HepG2 (cell line): ENCODE measurements at regions not wholly inside any gene's neighbourhood (a gene's known extent, or its start where the extent isn't known, plus 50 kb on each side); places are given as distances from the start of the nearest gene placed in this dataset.
A peak's percentile ranks its signal among the peaks of the same experiment; 100 is the strongest.

Experiments used
- FIP1L1 ChIP-seq: fragments of 200-400 bp; formaldehyde crosslinking; IDR thresholded peaks from 2 replicates; pipeline ENCODE4 v1.6.1; 2018; ENCODE audit warnings: low read depth, mild to moderate bottlenecking, low read length, moderate library complexity, borderline replicate concordance; ENCODE audit not compliant: insufficient read depth
- ISX ChIP-seq: sonication (generic); formaldehyde crosslinking; conservative IDR thresholded peaks from 2 replicates; pipeline ENCODE4 v1.5.0; 2020; ENCODE audit warnings: missing genetic modification reagents
- RBAK ChIP-seq: sonication (generic); formaldehyde crosslinking; IDR thresholded peaks from 2 replicates; pipeline ENCODE4 v1.5.1; 2020; ENCODE audit warnings: mild to moderate bottlenecking, missing genetic modification reagents
- U2AF1 ChIP-seq: fragments of 200-400 bp; formaldehyde crosslinking; optimal IDR thresholded peaks from 2 replicates; pipeline ENCODE3; 2017; ENCODE audit warnings: mild to moderate bottlenecking, low read depth, low read length
- YEATS2 ChIP-seq: sonication (generic); formaldehyde crosslinking; IDR thresholded peaks from 2 replicates; pipeline ENCODE4 v1.4.0; 2020; ENCODE audit warnings: missing genetic modification reagents, borderline replicate concordance
- ZNF430 ChIP-seq: sonication (generic); formaldehyde crosslinking; IDR thresholded peaks from 2 replicates; pipeline ENCODE4 v1.9.0; 2021; ENCODE audit warnings: mild to moderate bottlenecking, missing genetic modification reagents
- ZNF782 ChIP-seq: sonication (generic); formaldehyde crosslinking; IDR thresholded peaks from 2 replicates; pipeline ENCODE4 v1.4.0; 2020; ENCODE audit warnings: missing genetic modification reagents, mild to moderate bottlenecking, borderline replicate concordance
- ZNF788 ChIP-seq: sonication (generic); formaldehyde crosslinking; IDR thresholded peaks from 2 replicates; pipeline ENCODE4 v1.5.0; 2020; ENCODE audit warnings: mild to moderate bottlenecking, missing genetic modification reagents, borderline replicate concordance
- ZSCAN29 ChIP-seq: sonication (generic); formaldehyde crosslinking; conservative IDR thresholded peaks from 2 replicates; pipeline ENCODE4 v1.4.0; 2020; ENCODE audit warnings: mild to moderate bottlenecking, missing genetic modification reagents
- TF ChIP-seq, protein P1 (sequence below): IDR thresholded peaks from 2 replicates; pipeline ENCODE4 v1.6.1; 2016; ENCODE audit warnings: low read depth
- TF ChIP-seq, protein P2 (sequence below): sonication (generic); formaldehyde crosslinking; conservative IDR thresholded peaks from 2 replicates; pipeline ENCODE4 v1.8.0; 2022; ENCODE audit warnings: missing genetic modification reagents
- TF ChIP-seq, protein P3 (sequence below): sonication (generic); formaldehyde crosslinking; IDR thresholded peaks from 2 replicates; pipeline ENCODE4 v1.4.0; 2020; ENCODE audit warnings: missing genetic modification reagents
- TF ChIP-seq, protein P4 (sequence below): sonication (generic); formaldehyde crosslinking; IDR thresholded peaks from 2 replicates; pipeline ENCODE4 v1.9.0; 2021; ENCODE audit warnings: mild to moderate bottlenecking, missing genetic modification reagents
- TF ChIP-seq, protein P5 (sequence below): sonication (generic); formaldehyde crosslinking; conservative IDR thresholded peaks from 2 replicates; pipeline ENCODE4 v1.5.0; 2020; ENCODE audit warnings: missing genetic modification reagents

DNA sequence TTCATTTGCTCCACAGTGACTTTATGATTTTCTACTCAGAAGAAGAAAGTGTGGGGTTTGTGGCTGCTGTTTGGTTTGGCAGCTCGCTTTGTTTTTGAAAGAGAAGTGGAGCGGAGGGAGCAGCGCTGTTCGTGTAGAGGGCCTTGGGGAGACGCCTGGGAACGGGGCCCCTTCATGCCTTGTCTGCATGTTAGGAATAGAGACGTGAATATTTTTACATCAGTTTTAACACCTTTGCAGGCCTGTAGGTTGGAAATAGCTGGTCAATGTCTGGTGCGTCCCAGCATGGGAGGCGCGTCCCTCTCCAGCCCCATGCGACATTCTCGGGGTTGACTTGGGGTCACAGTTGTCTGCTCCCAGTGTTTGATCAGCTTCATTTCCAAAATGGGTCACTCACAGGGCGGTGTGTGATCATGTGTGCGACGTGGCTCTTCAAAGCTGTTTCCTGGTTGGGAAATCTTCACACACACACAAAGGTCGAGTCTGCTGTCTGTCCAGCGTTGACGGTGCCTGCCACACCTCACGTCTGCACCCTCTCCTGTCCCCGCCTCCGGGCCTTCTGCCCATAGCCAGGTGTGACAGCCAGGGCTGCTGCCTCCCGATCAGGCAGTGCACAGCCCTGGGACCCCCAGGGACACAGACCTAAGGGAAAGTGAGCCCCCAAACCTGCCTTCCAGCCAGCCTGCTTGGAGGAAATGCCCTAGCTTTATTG, 149.2 kb downstream of the PSMG1 start (continued):
- TF ChIP-seq, protein P1, sequence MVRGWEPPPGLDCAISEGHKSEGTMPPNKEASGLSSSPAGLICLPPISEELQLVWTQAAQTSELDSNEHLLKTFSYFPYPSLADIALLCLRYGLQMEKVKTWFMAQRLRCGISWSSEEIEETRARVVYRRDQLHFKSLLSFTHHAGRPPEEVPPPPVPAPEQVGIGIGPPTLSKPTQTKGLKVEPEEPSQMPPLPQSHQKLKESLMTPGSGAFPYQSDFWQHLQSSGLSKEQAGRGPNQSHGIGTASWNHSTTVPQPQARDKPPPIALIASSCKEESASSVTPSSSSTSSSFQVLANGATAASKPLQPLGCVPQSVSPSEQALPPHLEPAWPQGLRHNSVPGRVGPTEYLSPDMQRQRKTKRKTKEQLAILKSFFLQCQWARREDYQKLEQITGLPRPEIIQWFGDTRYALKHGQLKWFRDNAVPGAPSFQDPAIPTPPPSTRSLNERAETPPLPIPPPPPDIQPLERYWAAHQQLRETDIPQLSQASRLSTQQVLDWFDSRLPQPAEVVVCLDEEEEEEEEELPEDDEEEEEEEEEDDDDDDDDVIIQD: peak; percentile 67; the same call in 1 of the 2 replicates
- TF ChIP-seq, protein P2, sequence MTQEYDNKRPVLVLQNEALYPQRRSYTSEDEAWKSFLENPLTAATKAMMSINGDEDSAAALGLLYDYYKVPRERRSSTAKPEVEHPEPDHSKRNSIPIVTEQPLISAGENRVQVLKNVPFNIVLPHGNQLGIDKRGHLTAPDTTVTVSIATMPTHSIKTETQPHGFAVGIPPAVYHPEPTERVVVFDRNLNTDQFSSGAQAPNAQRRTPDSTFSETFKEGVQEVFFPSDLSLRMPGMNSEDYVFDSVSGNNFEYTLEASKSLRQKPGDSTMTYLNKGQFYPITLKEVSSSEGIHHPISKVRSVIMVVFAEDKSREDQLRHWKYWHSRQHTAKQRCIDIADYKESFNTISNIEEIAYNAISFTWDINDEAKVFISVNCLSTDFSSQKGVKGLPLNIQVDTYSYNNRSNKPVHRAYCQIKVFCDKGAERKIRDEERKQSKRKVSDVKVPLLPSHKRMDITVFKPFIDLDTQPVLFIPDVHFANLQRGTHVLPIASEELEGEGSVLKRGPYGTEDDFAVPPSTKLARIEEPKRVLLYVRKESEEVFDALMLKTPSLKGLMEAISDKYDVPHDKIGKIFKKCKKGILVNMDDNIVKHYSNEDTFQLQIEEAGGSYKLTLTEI (CRISPR knock-in tag): no peak
- TF ChIP-seq, protein P3, sequence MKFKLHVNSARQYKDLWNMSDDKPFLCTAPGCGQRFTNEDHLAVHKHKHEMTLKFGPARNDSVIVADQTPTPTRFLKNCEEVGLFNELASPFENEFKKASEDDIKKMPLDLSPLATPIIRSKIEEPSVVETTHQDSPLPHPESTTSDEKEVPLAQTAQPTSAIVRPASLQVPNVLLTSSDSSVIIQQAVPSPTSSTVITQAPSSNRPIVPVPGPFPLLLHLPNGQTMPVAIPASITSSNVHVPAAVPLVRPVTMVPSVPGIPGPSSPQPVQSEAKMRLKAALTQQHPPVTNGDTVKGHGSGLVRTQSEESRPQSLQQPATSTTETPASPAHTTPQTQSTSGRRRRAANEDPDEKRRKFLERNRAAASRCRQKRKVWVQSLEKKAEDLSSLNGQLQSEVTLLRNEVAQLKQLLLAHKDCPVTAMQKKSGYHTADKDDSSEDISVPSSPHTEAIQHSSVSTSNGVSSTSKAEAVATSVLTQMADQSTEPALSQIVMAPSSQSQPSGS (CRISPR knock-in tag): peak; percentile 83; the same call in 1 of the 2 replicates
- TF ChIP-seq ZSCAN29 (CRISPR knock-in tag) (peak; percentile 84; the same call in 1 of the 2 replicates), FIP1L1 (no peak), YEATS2 (peak; percentile 79; the same call in 1 of the 2 replicates), ISX (CRISPR knock-in tag) (0 out of 2 replicates have a peak, but pooled peaks have one; percentile 79), ZNF788 (CRISPR knock-in tag) (peak; percentile 99), RBAK (CRISPR knock-in tag) (no peak; the same call in 1 of the 2 replicates), ZNF430 (CRISPR knock-in tag) (peak; percentile 96; the same call in 1 of the 2 replicates), ZNF782 (no peak; the same call in 1 of the 2 replicates), U2AF1 (no peak)
- TF ChIP-seq, protein P4, sequence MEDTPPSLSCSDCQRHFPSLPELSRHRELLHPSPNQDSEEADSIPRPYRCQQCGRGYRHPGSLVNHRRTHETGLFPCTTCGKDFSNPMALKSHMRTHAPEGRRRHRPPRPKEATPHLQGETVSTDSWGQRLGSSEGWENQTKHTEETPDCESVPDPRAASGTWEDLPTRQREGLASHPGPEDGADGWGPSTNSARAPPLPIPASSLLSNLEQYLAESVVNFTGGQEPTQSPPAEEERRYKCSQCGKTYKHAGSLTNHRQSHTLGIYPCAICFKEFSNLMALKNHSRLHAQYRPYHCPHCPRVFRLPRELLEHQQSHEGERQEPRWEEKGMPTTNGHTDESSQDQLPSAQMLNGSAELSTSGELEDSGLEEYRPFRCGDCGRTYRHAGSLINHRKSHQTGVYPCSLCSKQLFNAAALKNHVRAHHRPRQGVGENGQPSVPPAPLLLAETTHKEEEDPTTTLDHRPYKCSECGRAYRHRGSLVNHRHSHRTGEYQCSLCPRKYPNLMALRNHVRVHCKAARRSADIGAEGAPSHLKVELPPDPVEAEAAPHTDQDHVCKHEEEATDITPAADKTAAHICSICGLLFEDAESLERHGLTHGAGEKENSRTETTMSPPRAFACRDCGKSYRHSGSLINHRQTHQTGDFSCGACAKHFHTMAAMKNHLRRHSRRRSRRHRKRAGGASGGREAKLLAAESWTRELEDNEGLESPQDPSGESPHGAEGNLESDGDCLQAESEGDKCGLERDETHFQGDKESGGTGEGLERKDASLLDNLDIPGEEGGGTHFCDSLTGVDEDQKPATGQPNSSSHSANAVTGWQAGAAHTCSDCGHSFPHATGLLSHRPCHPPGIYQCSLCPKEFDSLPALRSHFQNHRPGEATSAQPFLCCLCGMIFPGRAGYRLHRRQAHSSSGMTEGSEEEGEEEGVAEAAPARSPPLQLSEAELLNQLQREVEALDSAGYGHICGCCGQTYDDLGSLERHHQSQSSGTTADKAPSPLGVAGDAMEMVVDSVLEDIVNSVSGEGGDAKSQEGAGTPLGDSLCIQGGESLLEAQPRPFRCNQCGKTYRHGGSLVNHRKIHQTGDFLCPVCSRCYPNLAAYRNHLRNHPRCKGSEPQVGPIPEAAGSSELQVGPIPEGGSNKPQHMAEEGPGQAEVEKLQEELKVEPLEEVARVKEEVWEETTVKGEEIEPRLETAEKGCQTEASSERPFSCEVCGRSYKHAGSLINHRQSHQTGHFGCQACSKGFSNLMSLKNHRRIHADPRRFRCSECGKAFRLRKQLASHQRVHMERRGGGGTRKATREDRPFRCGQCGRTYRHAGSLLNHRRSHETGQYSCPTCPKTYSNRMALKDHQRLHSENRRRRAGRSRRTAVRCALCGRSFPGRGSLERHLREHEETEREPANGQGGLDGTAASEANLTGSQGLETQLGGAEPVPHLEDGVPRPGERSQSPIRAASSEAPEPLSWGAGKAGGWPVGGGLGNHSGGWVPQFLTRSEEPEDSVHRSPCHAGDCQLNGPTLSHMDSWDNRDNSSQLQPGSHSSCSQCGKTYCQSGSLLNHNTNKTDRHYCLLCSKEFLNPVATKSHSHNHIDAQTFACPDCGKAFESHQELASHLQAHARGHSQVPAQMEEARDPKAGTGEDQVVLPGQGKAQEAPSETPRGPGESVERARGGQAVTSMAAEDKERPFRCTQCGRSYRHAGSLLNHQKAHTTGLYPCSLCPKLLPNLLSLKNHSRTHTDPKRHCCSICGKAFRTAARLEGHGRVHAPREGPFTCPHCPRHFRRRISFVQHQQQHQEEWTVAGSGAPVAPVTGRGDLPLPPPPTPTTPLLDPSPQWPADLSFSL (CRISPR knock-in tag): peak; percentile 95
- TF ChIP-seq, protein P5, sequence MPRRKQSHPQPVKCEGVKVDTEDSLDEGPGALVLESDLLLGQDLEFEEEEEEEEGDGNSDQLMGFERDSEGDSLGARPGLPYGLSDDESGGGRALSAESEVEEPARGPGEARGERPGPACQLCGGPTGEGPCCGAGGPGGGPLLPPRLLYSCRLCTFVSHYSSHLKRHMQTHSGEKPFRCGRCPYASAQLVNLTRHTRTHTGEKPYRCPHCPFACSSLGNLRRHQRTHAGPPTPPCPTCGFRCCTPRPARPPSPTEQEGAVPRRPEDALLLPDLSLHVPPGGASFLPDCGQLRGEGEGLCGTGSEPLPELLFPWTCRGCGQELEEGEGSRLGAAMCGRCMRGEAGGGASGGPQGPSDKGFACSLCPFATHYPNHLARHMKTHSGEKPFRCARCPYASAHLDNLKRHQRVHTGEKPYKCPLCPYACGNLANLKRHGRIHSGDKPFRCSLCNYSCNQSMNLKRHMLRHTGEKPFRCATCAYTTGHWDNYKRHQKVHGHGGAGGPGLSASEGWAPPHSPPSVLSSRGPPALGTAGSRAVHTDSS: no peak
